H1 (cell line): ENCODE measurements at regions not wholly inside any gene's neighbourhood (a gene's known extent, or its start where the extent isn't known, plus 50 kb on each side); places are given as distances from the start of the nearest gene placed in this dataset.

ENCODE experiments used
- BRCA1 ChIP-seq: IDR thresholded peaks from 2 replicates; pipeline ENCODE4 v1.6.1; 2012; ENCODE audit warnings: low read depth, low read length, improper control_type of control experiment
- GTF2F1 ChIP-seq: IDR thresholded peaks from 2 replicates; pipeline ENCODE4 v1.6.1; 2012; ENCODE audit warnings: low read depth, low read length, improper control_type of control experiment, borderline replicate concordance
- MAFK ChIP-seq: IDR thresholded peaks from 2 replicates; pipeline ENCODE4 v1.6.1; 2012; ENCODE audit warnings: low read depth, mild to moderate bottlenecking, improper control_type of control experiment, low read length
- POLR2A ChIP-seq, 2 experiments: IDR thresholded peaks; 1 replicate in 1 of 2; 2 replicates in 1 of 2; pipeline ENCODE4 v1.6.1; 2011; ENCODE audit warnings: low read depth in 2 of 2, low read length in 2 of 2, mild to moderate bottlenecking in 2 of 2; ENCODE audit errors: control extremely low read depth in 1 of 2
- SRF ChIP-seq: IDR thresholded peaks from 2 replicates; pipeline ENCODE4 v1.6.1; 2011; ENCODE audit warnings: mild to moderate bottlenecking, low read depth, low read length, moderate library complexity
- TF ChIP-seq, protein P1 (sequence below): fragments of 300-600 bp; sonication (generic); IDR thresholded peaks from 2 replicates; pipeline ENCODE4 v1.7.1; 2012; ENCODE audit warnings: low read length, moderate library complexity, mild to moderate bottlenecking, inconsistent platforms; ENCODE audit not compliant: insufficient replicate concordance

DNA sequence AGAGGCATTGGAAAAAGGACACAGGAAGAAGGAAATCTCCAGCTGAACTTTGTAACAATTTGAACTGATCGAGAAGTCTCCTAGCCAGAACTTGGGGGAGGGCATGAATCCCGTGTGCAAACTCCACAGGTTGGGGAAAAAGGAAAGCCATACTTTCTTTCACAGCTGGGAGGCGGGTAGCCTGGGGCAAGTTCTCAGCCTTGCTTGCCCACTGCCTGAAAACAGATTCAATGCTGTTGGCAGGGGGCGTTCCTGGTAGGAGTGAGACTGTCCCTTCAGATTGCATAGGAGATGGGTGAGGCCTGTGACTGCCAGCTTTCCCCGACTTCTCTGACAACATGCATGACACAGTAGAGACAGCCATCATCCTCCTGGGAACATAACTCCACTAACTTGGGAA, 289.1 kb upstream of the PHF14 start (continued):
- TF ChIP-seq, protein P1, sequence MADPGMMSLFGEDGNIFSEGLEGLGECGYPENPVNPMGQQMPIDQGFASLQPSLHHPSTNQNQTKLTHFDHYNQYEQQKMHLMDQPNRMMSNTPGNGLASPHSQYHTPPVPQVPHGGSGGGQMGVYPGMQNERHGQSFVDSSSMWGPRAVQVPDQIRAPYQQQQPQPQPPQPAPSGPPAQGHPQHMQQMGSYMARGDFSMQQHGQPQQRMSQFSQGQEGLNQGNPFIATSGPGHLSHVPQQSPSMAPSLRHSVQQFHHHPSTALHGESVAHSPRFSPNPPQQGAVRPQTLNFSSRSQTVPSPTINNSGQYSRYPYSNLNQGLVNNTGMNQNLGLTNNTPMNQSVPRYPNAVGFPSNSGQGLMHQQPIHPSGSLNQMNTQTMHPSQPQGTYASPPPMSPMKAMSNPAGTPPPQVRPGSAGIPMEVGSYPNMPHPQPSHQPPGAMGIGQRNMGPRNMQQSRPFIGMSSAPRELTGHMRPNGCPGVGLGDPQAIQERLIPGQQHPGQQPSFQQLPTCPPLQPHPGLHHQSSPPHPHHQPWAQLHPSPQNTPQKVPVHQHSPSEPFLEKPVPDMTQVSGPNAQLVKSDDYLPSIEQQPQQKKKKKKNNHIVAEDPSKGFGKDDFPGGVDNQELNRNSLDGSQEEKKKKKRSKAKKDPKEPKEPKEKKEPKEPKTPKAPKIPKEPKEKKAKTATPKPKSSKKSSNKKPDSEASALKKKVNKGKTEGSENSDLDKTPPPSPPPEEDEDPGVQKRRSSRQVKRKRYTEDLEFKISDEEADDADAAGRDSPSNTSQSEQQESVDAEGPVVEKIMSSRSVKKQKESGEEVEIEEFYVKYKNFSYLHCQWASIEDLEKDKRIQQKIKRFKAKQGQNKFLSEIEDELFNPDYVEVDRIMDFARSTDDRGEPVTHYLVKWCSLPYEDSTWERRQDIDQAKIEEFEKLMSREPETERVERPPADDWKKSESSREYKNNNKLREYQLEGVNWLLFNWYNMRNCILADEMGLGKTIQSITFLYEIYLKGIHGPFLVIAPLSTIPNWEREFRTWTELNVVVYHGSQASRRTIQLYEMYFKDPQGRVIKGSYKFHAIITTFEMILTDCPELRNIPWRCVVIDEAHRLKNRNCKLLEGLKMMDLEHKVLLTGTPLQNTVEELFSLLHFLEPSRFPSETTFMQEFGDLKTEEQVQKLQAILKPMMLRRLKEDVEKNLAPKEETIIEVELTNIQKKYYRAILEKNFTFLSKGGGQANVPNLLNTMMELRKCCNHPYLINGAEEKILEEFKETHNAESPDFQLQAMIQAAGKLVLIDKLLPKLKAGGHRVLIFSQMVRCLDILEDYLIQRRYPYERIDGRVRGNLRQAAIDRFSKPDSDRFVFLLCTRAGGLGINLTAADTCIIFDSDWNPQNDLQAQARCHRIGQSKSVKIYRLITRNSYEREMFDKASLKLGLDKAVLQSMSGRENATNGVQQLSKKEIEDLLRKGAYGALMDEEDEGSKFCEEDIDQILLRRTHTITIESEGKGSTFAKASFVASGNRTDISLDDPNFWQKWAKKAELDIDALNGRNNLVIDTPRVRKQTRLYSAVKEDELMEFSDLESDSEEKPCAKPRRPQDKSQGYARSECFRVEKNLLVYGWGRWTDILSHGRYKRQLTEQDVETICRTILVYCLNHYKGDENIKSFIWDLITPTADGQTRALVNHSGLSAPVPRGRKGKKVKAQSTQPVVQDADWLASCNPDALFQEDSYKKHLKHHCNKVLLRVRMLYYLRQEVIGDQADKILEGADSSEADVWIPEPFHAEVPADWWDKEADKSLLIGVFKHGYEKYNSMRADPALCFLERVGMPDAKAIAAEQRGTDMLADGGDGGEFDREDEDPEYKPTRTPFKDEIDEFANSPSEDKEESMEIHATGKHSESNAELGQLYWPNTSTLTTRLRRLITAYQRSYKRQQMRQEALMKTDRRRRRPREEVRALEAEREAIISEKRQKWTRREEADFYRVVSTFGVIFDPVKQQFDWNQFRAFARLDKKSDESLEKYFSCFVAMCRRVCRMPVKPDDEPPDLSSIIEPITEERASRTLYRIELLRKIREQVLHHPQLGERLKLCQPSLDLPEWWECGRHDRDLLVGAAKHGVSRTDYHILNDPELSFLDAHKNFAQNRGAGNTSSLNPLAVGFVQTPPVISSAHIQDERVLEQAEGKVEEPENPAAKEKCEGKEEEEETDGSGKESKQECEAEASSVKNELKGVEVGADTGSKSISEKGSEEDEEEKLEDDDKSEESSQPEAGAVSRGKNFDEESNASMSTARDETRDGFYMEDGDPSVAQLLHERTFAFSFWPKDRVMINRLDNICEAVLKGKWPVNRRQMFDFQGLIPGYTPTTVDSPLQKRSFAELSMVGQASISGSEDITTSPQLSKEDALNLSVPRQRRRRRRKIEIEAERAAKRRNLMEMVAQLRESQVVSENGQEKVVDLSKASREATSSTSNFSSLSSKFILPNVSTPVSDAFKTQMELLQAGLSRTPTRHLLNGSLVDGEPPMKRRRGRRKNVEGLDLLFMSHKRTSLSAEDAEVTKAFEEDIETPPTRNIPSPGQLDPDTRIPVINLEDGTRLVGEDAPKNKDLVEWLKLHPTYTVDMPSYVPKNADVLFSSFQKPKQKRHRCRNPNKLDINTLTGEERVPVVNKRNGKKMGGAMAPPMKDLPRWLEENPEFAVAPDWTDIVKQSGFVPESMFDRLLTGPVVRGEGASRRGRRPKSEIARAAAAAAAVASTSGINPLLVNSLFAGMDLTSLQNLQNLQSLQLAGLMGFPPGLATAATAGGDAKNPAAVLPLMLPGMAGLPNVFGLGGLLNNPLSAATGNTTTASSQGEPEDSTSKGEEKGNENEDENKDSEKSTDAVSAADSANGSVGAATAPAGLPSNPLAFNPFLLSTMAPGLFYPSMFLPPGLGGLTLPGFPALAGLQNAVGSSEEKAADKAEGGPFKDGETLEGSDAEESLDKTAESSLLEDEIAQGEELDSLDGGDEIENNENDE, result no peak
- no peak for TF ChIP-seq MAFK
- no peak for TF ChIP-seq POLR2A (IDR thresholded peaks at IDR 0.05; ENCODE audit: control extremely low read depth in 1 of 2, low read depth in 2 of 2, low read length in 2 of 2)
- no peak for TF ChIP-seq SRF
- TF ChIP-seq BRCA1, result no peak
- TF ChIP-seq GTF2F1, result no peak
